Lung (tissue), 11 donors: ENCODE measurements at regions not wholly inside any gene's neighbourhood (a gene's known extent, or its start where the extent isn't known, plus 50 kb on each side); places are given as distances from the start of the nearest gene placed in this dataset.

Experiments
- ATAC-seq: fragments of 200-7000 bp; cut with Tn5 transposase; one replicate; pipeline ENCODE4 v1.9.1; 2020; ENCODE audit warnings: moderate number of reproducible peaks; ENCODE audit not compliant: insufficient read depth, low FRiP score
- DNase-seq, 3 donors: peaks; one replicate each; pipeline ENCODE4 v3.0.0-alpha.2; 2013 to 2017
- H3K27ac ChIP-seq, 2 donors: one replicate each; pipeline ENCODE4 v1.5.1; 2013; ENCODE audit warnings: mild to moderate bottlenecking in 2 of 2, moderate library complexity in 2 of 2, control low read depth in 1 of 2, inconsistent platforms in 1 of 2, low read depth in 1 of 2, low read length in 1 of 2
- H3K27me3 ChIP-seq, 3 donors: one replicate each; pipeline ENCODE4 v1.5.1; 2013; ENCODE audit warnings: low read length in 2 of 3; ENCODE audit not compliant: control insufficient read depth in 3 of 3, insufficient read depth in 3 of 3
- H3K36me3 ChIP-seq, 4 donors: one replicate each; pipeline ENCODE4 v1.5.1; 2013; ENCODE audit warnings: low read length in 4 of 4, mild to moderate bottlenecking in 1 of 4, moderate library complexity in 1 of 4; ENCODE audit not compliant: control insufficient read depth in 4 of 4, insufficient read depth in 4 of 4
- H3K4me1 ChIP-seq, 5 donors: one replicate each; pipeline ENCODE4 v1.5.1; 2013; ENCODE audit warnings: low read length in 5 of 5, mild to moderate bottlenecking in 2 of 5, moderate library complexity in 1 of 5; ENCODE audit not compliant: control insufficient read depth in 5 of 5, insufficient read depth in 5 of 5
- H3K4me3 ChIP-seq: one replicate; pipeline ENCODE4 v1.5.1; 2013; ENCODE audit warnings: mild to moderate bottlenecking, control low read depth, moderate library complexity
- H3K9ac ChIP-seq, 2 donors: one replicate each; pipeline ENCODE4 v1.5.1; 2013; ENCODE audit warnings: low read length in 2 of 2, control low read depth in 1 of 2; ENCODE audit not compliant: insufficient read depth in 1 of 2
- H3K9me3 ChIP-seq, 4 donors: one replicate each; pipeline ENCODE4 v1.5.1; 2013; ENCODE audit warnings: low read length in 3 of 4, mild to moderate bottlenecking in 1 of 4, moderate library complexity in 1 of 4; ENCODE audit not compliant: control insufficient read depth in 4 of 4, insufficient read depth in 3 of 4
- WGBS, 2 donors: extraction: QIAGEN DNeasy Blood & Tissue Kit; methylation state at CpG; one replicate each; pipeline ENCODE4 v1.1.7; 2013; 5-methylcytosine and 5-hydroxymethylcytosine counted together
- TF ChIP-seq, protein P1 (sequence below): IDR thresholded peaks from 2 replicates; pipeline ENCODE4 v1.5.1; 2012; ENCODE audit warnings: mild to moderate bottlenecking; ENCODE audit errors: control extremely low read depth, extremely low read depth
- donor health status: control.
- donor health status: control.
- donor health status: Bipolar disorder and iron deficiency.
- donor health status: healthy.
- donor health status: DM: yes; HTN: yes; CAD: no.

DNA sequence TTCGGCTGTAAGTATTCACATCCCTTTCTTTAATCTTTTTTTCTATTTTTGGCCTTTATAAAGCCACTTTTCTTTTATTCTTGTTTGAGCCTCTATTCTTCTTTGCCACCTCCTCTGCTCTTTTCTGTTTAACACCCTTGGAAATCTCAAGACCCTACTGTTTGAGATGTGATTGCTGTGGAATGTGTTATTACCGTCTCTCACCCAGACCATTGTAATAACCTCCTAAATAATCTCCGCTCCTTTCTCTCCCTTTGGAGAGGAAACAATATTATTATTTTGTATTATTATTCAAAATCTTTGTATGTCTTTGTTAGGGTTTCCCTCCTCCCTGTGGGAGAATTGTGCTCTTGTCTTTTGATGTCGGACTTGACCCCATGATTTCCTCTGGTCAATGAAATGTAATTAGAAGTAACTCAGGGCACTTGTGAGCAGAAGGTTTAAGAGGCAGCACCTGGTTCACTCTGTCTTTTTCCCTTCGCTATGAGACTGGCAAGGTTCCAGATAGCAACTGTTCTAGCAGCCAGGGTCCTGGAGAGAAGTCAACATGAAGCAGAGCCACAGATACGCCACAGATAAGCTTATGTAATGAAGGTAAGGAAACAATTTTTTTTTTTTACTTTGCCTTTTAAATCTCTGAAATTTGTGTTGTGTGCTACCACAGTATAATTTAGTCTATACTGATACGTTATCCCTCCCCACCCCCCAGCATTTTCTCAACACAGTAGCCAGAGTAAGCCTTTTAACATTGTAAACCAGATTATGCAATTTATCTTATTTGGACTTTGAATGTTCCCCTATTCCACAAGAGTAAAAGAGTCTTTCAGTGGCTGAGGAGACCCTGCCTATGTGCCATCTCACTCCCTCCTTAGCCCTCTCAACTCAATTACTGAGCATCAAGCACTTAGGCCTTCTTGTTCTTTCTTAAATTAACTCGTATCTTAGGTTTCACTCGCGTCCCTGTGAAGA lies 601.2 kb upstream of the ZNF804A start:
- H3K27me3 ChIP-seq, result no peaks in the 10 kb centered on the region
- WGBS, 2 donors, result 60 to 74% methylated on average over 10 of the region's 10 CpGs
- ATAC-seq (no peak), DNase-seq (peak in 2 of 3 donors; percentile 20 to 65)
- H3K36me3 ChIP-seq, result no peaks in the 10 kb centered on the region
- H3K27ac ChIP-seq, result no peak overlapping the region
- no peak overlapping the region for H3K4me3 ChIP-seq
- TF ChIP-seq, protein P1, sequence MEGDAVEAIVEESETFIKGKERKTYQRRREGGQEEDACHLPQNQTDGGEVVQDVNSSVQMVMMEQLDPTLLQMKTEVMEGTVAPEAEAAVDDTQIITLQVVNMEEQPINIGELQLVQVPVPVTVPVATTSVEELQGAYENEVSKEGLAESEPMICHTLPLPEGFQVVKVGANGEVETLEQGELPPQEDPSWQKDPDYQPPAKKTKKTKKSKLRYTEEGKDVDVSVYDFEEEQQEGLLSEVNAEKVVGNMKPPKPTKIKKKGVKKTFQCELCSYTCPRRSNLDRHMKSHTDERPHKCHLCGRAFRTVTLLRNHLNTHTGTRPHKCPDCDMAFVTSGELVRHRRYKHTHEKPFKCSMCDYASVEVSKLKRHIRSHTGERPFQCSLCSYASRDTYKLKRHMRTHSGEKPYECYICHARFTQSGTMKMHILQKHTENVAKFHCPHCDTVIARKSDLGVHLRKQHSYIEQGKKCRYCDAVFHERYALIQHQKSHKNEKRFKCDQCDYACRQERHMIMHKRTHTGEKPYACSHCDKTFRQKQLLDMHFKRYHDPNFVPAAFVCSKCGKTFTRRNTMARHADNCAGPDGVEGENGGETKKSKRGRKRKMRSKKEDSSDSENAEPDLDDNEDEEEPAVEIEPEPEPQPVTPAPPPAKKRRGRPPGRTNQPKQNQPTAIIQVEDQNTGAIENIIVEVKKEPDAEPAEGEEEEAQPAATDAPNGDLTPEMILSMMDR, result no peak
- H3K9ac ChIP-seq, result no peak overlapping the region
- peaks cover 0 to 7% (median 0%) of the 10 kb centered on the region in 4 donors for H3K9me3 ChIP-seq
- peaks cover 0 to 8% (median 0%) of the 10 kb centered on the region in 5 donors for H3K4me1 ChIP-seq

DNA sequence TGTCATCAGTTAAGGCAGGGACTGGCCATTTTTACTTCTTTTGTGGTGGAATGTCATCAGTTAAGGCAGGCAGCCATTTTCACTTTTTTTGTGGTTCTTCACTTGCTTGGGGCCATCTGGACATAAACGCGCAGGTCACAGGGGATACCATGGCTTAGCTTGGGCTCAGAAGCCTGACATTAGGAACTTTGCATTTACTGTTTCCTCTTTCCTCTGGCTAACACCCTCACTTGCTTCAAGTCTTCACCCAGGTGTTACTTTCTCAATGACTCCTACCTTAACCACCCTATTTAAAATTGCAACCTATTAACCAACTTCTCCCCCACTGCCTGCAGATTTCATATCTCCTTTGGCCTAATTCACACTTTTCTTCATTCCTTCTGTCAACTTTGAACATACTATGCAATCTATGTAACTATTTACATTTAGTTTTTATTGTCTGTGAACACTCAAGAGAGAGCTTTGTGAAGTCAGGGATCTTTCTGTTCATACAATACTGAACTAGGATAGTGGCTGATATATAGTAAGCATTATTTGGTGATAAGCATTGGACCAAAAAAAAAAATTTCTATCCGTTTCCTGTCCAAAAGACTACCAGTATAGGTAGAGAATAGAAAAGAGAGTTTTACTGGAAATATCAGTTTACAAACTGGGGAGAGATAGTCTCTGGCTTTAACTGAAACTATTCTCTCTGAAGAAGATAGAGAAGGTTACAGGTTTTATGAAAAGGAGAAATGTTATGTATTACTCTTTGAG lies 600.1 kb upstream of the ZNF804A start:
- H3K36me3 ChIP-seq, result no peaks in the 10 kb centered on the region
- no peak overlapping the region for H3K9ac ChIP-seq
- H3K27ac ChIP-seq, result no peak overlapping the region
- H3K27me3 ChIP-seq, result no peaks in the 10 kb centered on the region
- no peak for ATAC-seq
- TF ChIP-seq, protein P1, result no peak
- WGBS, 2 donors, result 83 to 91% methylated on average over 3 of the region's 3 CpGs
- DNase-seq, result no peak
- H3K4me3 ChIP-seq, result no peak overlapping the region
- H3K4me1 ChIP-seq, result peaks cover 0 to 8% (median 0%) of the 10 kb centered on the region in 5 donors
- H3K9me3 ChIP-seq, result peaks cover 0 to 4% (median 0%) of the 10 kb centered on the region in 4 donors

DNA sequence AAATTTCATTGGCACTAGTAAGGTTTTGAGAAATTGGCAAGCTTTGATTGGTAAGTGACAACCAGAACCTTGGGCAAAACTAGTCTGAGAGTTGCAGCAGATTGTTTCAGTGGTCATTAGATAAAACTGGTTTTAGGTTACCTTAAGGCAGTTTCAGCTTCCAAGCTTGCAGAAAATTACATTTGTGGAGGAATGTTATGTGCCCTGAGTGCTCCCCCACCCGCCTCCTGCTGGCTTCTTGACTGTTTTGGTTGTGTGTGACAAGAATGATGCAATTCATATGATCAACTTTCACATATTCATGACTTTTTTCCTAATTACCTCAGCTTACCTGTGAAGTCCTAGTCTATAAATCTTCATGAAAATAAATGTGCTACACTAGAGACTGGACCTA lies 599.5 kb upstream of the ZNF804A start:
- WGBS, 2 donors, result 25 to 52% methylated on average over 1 of the region's 1 CpG
- Histone ChIP-seq H3K9ac (no peak overlapping the region), H3K9me3 (peaks cover 0 to 1% (median 0%) of the 10 kb centered on the region in 4 donors), H3K4me3 (no peak overlapping the region), H3K27me3 (no peaks in the 10 kb centered on the region), H3K27ac (no peak overlapping the region), H3K4me1 (peaks cover 0 to 8% (median 0%) of the 10 kb centered on the region in 5 donors), H3K36me3 (no peaks in the 10 kb centered on the region)
- TF ChIP-seq, protein P1, result no peak
- ATAC-seq (no peak), DNase-seq (no peak)
